ENCODE measurements at regions not wholly inside any gene's neighbourhood (a gene's known extent, or its start where the extent isn't known, plus 50 kb on each side); places are given as distances from the start of the nearest gene placed in this dataset.

GRCh38 chr11:115578275-115578674 is 74.1 kb upstream of the CADM1 start:
- TF ChIP-seq FOXM1 (IDR thresholded peaks at IDR 0.05; ENCODE audit: borderline replicate concordance, low read depth): no peak
- no peak for TF ChIP-seq RAD21 (IDR thresholded peaks at IDR 0.05; ENCODE audit: low read depth)
- TF ChIP-seq TEAD4 (IDR thresholded peaks at IDR 0.05): no peak
- no peak for TF ChIP-seq ZBTB7A (IDR thresholded peaks at IDR 0.05; ENCODE audit: low read depth)
- TF ChIP-seq, protein P1, sequence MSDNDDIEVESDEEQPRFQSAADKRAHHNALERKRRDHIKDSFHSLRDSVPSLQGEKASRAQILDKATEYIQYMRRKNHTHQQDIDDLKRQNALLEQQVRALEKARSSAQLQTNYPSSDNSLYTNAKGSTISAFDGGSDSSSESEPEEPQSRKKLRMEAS (IDR thresholded peaks at IDR 0.05): no peak
- no peak for TF ChIP-seq EP300 (IDR thresholded peaks at IDR 0.05; ENCODE audit: borderline replicate concordance)
- no peak for TF ChIP-seq TCF12 (IDR thresholded peaks at IDR 0.05; ENCODE audit: low read depth)
- TF ChIP-seq REST (IDR thresholded peaks at IDR 0.05; ENCODE audit: low read depth): no peak
- TF ChIP-seq CEBPB (IDR thresholded peaks at IDR 0.05): no peak
- TF ChIP-seq USF1 (IDR thresholded peaks at IDR 0.05): no peak
- no peak for TF ChIP-seq EGR1 (IDR thresholded peaks at IDR 0.05)
- TF ChIP-seq TAF1 (IDR thresholded peaks at IDR 0.05; ENCODE audit: low read depth): no peak
- no peak for TF ChIP-seq YY1 (IDR thresholded peaks at IDR 0.05; ENCODE audit: low read depth)
- no peak for TF ChIP-seq NFIC (IDR thresholded peaks at IDR 0.05)
- TF ChIP-seq CREB1 (IDR thresholded peaks at IDR 0.05; ENCODE audit: low read depth): no peak

DNA sequence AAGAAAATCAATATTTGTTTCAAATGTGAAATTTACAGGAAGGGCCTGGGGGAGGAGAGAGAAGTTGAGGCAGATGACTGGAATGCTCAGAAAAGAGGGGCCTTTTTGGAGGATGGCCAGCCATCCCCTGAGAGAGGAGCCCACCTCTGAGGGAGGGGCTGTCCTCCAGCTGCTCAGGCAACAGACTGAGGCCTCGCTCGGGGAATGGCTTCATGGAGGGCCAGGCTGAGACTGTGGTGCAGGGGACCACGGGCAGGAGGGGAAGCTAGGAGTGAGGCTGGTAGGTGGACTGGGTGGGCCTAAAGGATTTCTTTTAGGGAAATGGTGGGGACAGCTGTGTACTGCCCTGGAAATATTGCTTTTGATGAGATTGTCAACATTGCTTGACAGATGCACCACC is 73.5 kb upstream of the CADM1 start:
- TF ChIP-seq REST (IDR thresholded peaks at IDR 0.05; ENCODE audit: low read depth) (no peak), ZBTB7A (IDR thresholded peaks at IDR 0.05; ENCODE audit: low read depth) (no peak), EP300 (IDR thresholded peaks at IDR 0.05; ENCODE audit: borderline replicate concordance) (no peak), YY1 (IDR thresholded peaks at IDR 0.05; ENCODE audit: low read depth) (no peak), CREB1 (IDR thresholded peaks at IDR 0.05; ENCODE audit: low read depth) (no peak), USF1 (IDR thresholded peaks at IDR 0.05) (no peak)

- no peak for TF ChIP-seq REST (IDR thresholded peaks at IDR 0.05; ENCODE audit: low read depth)
- no peak for TF ChIP-seq TEAD4 (IDR thresholded peaks at IDR 0.05)
- TF ChIP-seq RAD21 (IDR thresholded peaks at IDR 0.05; ENCODE audit: low read depth): no peak
- no peak for TF ChIP-seq FOXM1 (IDR thresholded peaks at IDR 0.05; ENCODE audit: borderline replicate concordance, low read depth)
- no peak for TF ChIP-seq ZBTB7A (IDR thresholded peaks at IDR 0.05; ENCODE audit: low read depth)
- no peak for TF ChIP-seq EGR1 (IDR thresholded peaks at IDR 0.05)
- no peak for TF ChIP-seq CREB1 (IDR thresholded peaks at IDR 0.05; ENCODE audit: low read depth)
- TF ChIP-seq YY1 (IDR thresholded peaks at IDR 0.05; ENCODE audit: low read depth): no peak
- no peak for TF ChIP-seq TCF12 (IDR thresholded peaks at IDR 0.05; ENCODE audit: low read depth)
These were observed 72.6 kb upstream of the CADM1 start for GRCh38 chr11:115576606-115577380.

DNA sequence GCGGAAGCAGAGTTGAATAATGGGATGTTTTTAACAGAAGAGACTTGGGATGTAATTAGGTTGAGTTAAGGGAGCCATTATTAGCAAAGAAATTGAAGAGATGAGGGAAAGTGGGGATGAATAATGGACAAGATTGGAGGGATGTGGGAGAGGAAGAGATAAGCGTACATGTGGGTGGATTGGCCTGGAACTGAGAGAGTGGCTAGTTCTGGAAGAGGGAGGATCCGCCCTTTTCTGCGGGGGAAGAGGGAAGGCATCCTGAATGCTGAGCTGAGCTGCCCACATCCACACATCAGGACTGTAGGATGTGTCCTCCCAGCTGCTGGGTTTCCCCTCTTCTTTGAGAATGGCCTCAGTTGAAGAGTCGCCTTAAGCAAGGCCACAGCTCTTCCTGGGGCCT is 68.3 kb upstream of the CADM1 start:
- TF ChIP-seq, protein P1 (IDR thresholded peaks at IDR 0.05): no peak
- TF ChIP-seq TEAD4 (IDR thresholded peaks at IDR 0.05) (no peak), REST (IDR thresholded peaks at IDR 0.05; ENCODE audit: low read depth) (no peak), NFIC (IDR thresholded peaks at IDR 0.05) (no peak), EGR1 (IDR thresholded peaks at IDR 0.05) (no peak), USF1 (IDR thresholded peaks at IDR 0.05) (no peak)

Data from Ishikawa (cell line).